ENCODE measurements at regions not wholly inside any gene's neighbourhood (a gene's known extent, or its start where the extent isn't known, plus 50 kb on each side); places are given as distances from the start of the nearest gene placed in this dataset.

GRCh38 chr7:9621927-9622326 is 1188.5 kb downstream of the NXPH1 start:
- Histone ChIP-seq H4K20me1 (ENCODE audit: insufficient read depth, low read length) (no peaks in the 10 kb centered on the region), H3K4me1 (ENCODE audit: insufficient read depth, low read length, severe bottlenecking) (no peaks in the 10 kb centered on the region), H3K9me2 (ENCODE audit: low read depth, low read length) (no peaks in the 10 kb centered on the region), H3K4me3 (ENCODE audit: low read depth, low read length, poor library complexity, severe bottlenecking) (no peak overlapping the region), H3K79me2 (ENCODE audit: insufficient read depth, low read length) (no peaks in the 10 kb centered on the region), H3K9me3 (ENCODE audit: low read length) (no peaks in the 10 kb centered on the region), H3K27ac (ENCODE audit: low read depth, low read length, poor library complexity, severe bottlenecking) (no peak overlapping the region), H3K36me3 (ENCODE audit: insufficient read depth, low read length) (no peaks in the 10 kb centered on the region), H3K9ac (ENCODE audit: low read length) (no peak overlapping the region), H3K4me2 (ENCODE audit: low read length) (no peak overlapping the region), H3F3A (ENCODE audit: insufficient read depth, low read length) (no peaks in the 10 kb centered on the region), H3K27me3 (ENCODE audit: insufficient read depth, low read length) (no peaks in the 10 kb centered on the region), H2AFZ (ENCODE audit: low read length) (no peak overlapping the region)
- TF ChIP-seq EZH2 (IDR thresholded peaks at IDR 0.05; ENCODE audit: borderline replicate concordance, low read length) (no peak), CTCF (IDR thresholded peaks at IDR 0.05; ENCODE audit: low read length) (no peak)

GRCh38 chr7:9625953-9626352 is 1192.5 kb downstream of the NXPH1 start:
- H3F3A ChIP-seq (ENCODE audit: insufficient read depth, low read length), result no peaks in the 10 kb centered on the region
- no peaks in the 10 kb centered on the region for H4K20me1 ChIP-seq (ENCODE audit: insufficient read depth, low read length)
- no peaks in the 10 kb centered on the region for H3K9me3 ChIP-seq (ENCODE audit: low read length)
- no peaks in the 10 kb centered on the region for H3K27me3 ChIP-seq (ENCODE audit: insufficient read depth, low read length)
- no peak overlapping the region for H3K9ac ChIP-seq (ENCODE audit: low read length)
- H3K79me2 ChIP-seq (ENCODE audit: insufficient read depth, low read length), result no peaks in the 10 kb centered on the region
- no peaks in the 10 kb centered on the region for H3K36me3 ChIP-seq (ENCODE audit: insufficient read depth, low read length)
- no peak overlapping the region for H3K4me2 ChIP-seq (ENCODE audit: low read length)
- no peaks in the 10 kb centered on the region for H3K9me2 ChIP-seq (ENCODE audit: low read depth, low read length)
- H3K4me1 ChIP-seq (ENCODE audit: insufficient read depth, low read length, severe bottlenecking), result no peaks in the 10 kb centered on the region
- peak overlapping the region; percentile 63; the same call in 1 of the 2 replicates for H2AFZ ChIP-seq (ENCODE audit: low read length)
- H3K27ac ChIP-seq (ENCODE audit: low read depth, low read length, poor library complexity, severe bottlenecking), result no peak overlapping the region
- TF ChIP-seq CTCF (IDR thresholded peaks at IDR 0.05; ENCODE audit: low read length) (no peak), EZH2 (IDR thresholded peaks at IDR 0.05; ENCODE audit: borderline replicate concordance, low read length) (no peak)
- H3K4me3 ChIP-seq (ENCODE audit: low read depth, low read length, poor library complexity, severe bottlenecking), result no peak overlapping the region

- no peak for TF ChIP-seq CTCF (IDR thresholded peaks at IDR 0.05; ENCODE audit: low read length)
- TF ChIP-seq EZH2 (IDR thresholded peaks at IDR 0.05; ENCODE audit: borderline replicate concordance, low read length), result no peak
- Histone ChIP-seq H3K27me3 (ENCODE audit: insufficient read depth, low read length) (no peaks in the 10 kb centered on the region), H3K4me3 (ENCODE audit: low read depth, low read length, poor library complexity, severe bottlenecking) (no peak overlapping the region), H3F3A (ENCODE audit: insufficient read depth, low read length) (no peaks in the 10 kb centered on the region), H3K9ac (ENCODE audit: low read length) (no peak overlapping the region), H3K9me2 (ENCODE audit: low read depth, low read length) (no peaks in the 10 kb centered on the region), H3K36me3 (ENCODE audit: insufficient read depth, low read length) (no peaks in the 10 kb centered on the region), H4K20me1 (ENCODE audit: insufficient read depth, low read length) (no peaks in the 10 kb centered on the region), H3K4me2 (ENCODE audit: low read length) (no peak overlapping the region), H2AFZ (ENCODE audit: low read length) (no peak overlapping the region), H3K79me2 (ENCODE audit: insufficient read depth, low read length) (no peaks in the 10 kb centered on the region), H3K27ac (ENCODE audit: low read depth, low read length, poor library complexity, severe bottlenecking) (no peak overlapping the region), H3K4me1 (ENCODE audit: insufficient read depth, low read length, severe bottlenecking) (no peaks in the 10 kb centered on the region), H3K9me3 (ENCODE audit: low read length) (no peaks in the 10 kb centered on the region)
Measured at GRCh38 chr7:9645756-9646155, 1212.3 kb downstream of the NXPH1 start.

All from OCI-LY1 (cell line).